ENCODE measurements at regions not wholly inside any gene's neighbourhood (a gene's known extent, or its start where the extent isn't known, plus 50 kb on each side); places are given as distances from the start of the nearest gene placed in this dataset.

DNA sequence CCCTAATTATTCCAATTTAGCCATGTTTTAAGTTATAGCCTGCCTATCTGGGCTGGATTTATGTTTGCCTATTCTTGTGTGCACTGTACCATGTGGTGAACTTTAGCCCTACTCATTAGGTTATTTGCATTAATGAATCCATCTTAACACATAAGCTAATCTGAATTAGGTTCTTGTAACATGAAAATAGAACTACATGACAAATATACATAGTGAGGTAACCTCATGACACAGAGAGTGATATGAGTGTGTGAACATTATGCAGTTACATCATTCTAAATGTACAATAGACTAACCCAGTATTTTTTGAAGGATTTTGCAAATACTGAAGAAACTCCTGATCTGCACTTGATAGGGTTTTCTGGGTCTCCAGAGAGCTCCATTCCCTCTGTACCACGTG, 733.7 kb upstream of the CITED2 start:
- no peak overlapping the region for H3K4me2 ChIP-seq (ENCODE audit: unreplicated experiment)
- in situ Hi-C loops (cut with MboI): no loop called here
- no peaks in the 10 kb centered on the region for H3K79me2 ChIP-seq (ENCODE audit: insufficient read depth)
- peak; percentile 10 for DNase-seq
- no peak overlapping the region for H3K27ac ChIP-seq
- TF ChIP-seq EZH2 (IDR thresholded peaks at IDR 0.05; ENCODE audit: insufficient read depth, poor library complexity, severe bottlenecking) (no peak), EZH2phosphoT487 (IDR thresholded peaks at IDR 0.05; ENCODE audit: insufficient read depth, low read depth) (no peak)
- no peaks in the 10 kb centered on the region for H3F3A ChIP-seq (ENCODE audit: insufficient read depth)
- H3K9me3 ChIP-seq (ENCODE audit: low read depth): no peaks in the 10 kb centered on the region
- WGBS, 2 experiments (ENCODE audit: low coverage in 1 of 2, low lambda C conversion rate in 2 of 2, missing lambda C conversion rate in 2 of 2): 89 to 95% methylated on average over 1 of the region's 1 CpG
- H3K4me1 ChIP-seq (ENCODE audit: insufficient read depth): no peaks in the 10 kb centered on the region
- H3K9me2 ChIP-seq (ENCODE audit: insufficient read depth): no peaks in the 10 kb centered on the region
- no peak overlapping the region for H2AFZ ChIP-seq
- no peaks in the 10 kb centered on the region for H4K20me1 ChIP-seq (ENCODE audit: insufficient read depth)
- H3K9ac ChIP-seq: no peak overlapping the region
- H3K36me3 ChIP-seq (ENCODE audit: low read depth): no peaks in the 10 kb centered on the region
- no peak overlapping the region for H3K4me3 ChIP-seq
- H3K27me3 ChIP-seq (replicated peaks; ENCODE audit: insufficient read depth): no peaks in the 10 kb centered on the region

DNA sequence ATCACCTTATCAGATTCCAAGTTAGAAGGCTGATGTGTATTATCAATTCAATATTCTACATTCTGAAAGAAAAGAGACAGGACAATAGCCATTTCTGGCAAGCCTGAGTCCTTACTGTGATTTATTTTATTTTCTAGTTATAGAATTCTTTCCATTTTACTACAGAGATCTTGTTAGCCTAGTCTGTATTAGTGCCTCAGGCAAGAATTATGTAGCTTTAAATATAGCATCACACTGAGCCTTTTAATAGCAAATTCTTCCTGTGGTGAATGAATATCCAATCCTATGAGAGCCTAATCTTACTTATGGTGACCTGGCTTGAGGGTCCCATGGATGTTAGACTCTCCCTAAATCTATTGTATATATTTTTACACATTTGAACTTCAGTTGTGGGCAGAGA, 732.8 kb upstream of the CITED2 start:
- H3K36me3 ChIP-seq (ENCODE audit: low read depth): no peaks in the 10 kb centered on the region
- H3K9me2 ChIP-seq (ENCODE audit: insufficient read depth): no peaks in the 10 kb centered on the region
- no peak overlapping the region for H3K9ac ChIP-seq
- no peak overlapping the region for H3K4me3 ChIP-seq
- H3K79me2 ChIP-seq (ENCODE audit: insufficient read depth): no peaks in the 10 kb centered on the region
- peak overlapping the region; percentile 14; the same call in 1 of the 2 replicates for H2AFZ ChIP-seq
- H3F3A ChIP-seq (ENCODE audit: insufficient read depth): no peaks in the 10 kb centered on the region
- H3K4me1 ChIP-seq (ENCODE audit: insufficient read depth): no peaks in the 10 kb centered on the region
- in situ Hi-C loops (cut with MboI): no loop called here
- no peaks in the 10 kb centered on the region for H3K9me3 ChIP-seq (ENCODE audit: low read depth)
- no peaks in the 10 kb centered on the region for H4K20me1 ChIP-seq (ENCODE audit: insufficient read depth)
- H3K4me2 ChIP-seq (ENCODE audit: unreplicated experiment): no peak overlapping the region
- H3K27me3 ChIP-seq (replicated peaks; ENCODE audit: insufficient read depth): no peaks in the 10 kb centered on the region
- H3K27ac ChIP-seq: no peak overlapping the region
- no peak for DNase-seq
- TF ChIP-seq EZH2 (IDR thresholded peaks at IDR 0.05; ENCODE audit: insufficient read depth, poor library complexity, severe bottlenecking) (no peak), EZH2phosphoT487 (IDR thresholded peaks at IDR 0.05; ENCODE audit: insufficient read depth, low read depth) (no peak)

DNA sequence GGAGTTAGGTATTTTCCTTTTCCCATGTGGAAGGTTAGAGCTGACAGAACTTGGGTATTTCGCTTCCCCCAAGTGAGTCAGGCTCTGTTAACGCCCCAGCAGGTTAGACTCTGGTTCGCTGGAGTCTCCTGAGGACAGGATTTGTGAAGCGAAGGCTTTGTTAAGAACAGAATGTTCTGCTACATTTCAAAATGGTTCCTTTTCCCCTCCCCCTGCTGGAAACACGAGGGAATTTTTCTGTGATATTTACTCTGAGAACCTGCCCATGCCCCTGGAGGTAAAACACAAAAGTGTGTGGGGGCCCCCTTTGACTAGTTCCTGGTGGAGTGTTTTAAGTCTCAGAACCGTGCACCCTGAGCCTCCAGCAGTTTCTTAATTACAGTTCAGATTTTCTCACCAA, 731.4 kb upstream of the CITED2 start:
- in situ Hi-C loops (cut with MboI): no loop called here
- no peaks in the 10 kb centered on the region for H3K79me2 ChIP-seq (ENCODE audit: insufficient read depth)
- peak; percentile 12 for DNase-seq
- H3K4me2 ChIP-seq (ENCODE audit: unreplicated experiment): no peak overlapping the region
- H3K27ac ChIP-seq: no peak overlapping the region
- no peak overlapping the region for H3K9ac ChIP-seq
- no peaks in the 10 kb centered on the region for H3K27me3 ChIP-seq (replicated peaks; ENCODE audit: insufficient read depth)
- no peaks in the 10 kb centered on the region for H3F3A ChIP-seq (ENCODE audit: insufficient read depth)
- no peaks in the 10 kb centered on the region for H3K9me2 ChIP-seq (ENCODE audit: insufficient read depth)
- peaks cover 6% of the 10 kb centered on the region; the same call in 1 of the 2 replicates for H3K4me1 ChIP-seq (ENCODE audit: insufficient read depth)
- no peak for TF ChIP-seq EZH2phosphoT487 (IDR thresholded peaks at IDR 0.05; ENCODE audit: insufficient read depth, low read depth)
- TF ChIP-seq EZH2 (IDR thresholded peaks at IDR 0.05; ENCODE audit: insufficient read depth, poor library complexity, severe bottlenecking): no peak
- H2AFZ ChIP-seq: peak overlapping the region; percentile 81
- whole genome bisulfite sequencing, 2 experiments (ENCODE audit: low coverage in 1 of 2, low lambda C conversion rate in 2 of 2, missing lambda C conversion rate in 2 of 2): 59 to 60% methylated on average over 6 of the region's 6 CpGs
- H3K4me3 ChIP-seq: no peak overlapping the region
- H4K20me1 ChIP-seq (ENCODE audit: insufficient read depth): no peaks in the 10 kb centered on the region
- H3K9me3 ChIP-seq (ENCODE audit: low read depth): no peaks in the 10 kb centered on the region
- H3K36me3 ChIP-seq (ENCODE audit: low read depth): no peaks in the 10 kb centered on the region

DNA sequence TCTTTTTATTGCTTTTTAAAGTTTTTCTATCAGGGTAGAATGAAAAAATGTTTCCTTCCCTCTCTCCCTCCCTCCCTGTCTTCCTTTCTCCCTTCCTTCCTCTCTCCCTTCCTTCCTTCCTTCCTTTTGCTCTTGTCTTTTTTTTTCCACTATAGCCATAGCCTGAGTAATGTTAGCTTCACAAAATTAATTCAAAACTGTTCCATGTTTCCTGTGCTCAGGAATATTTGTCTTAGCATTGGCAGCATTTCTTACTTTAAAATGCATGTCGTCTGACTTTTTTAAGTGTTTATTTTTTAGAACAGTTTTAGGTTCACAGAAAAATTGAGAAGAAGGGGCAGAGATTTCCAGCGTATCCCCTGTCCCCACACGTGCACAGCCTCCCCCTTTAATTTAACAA, 730.8 kb upstream of the CITED2 start:
- DNase-seq: no peak
- H3K9me2 ChIP-seq (ENCODE audit: insufficient read depth): no peaks in the 10 kb centered on the region
- H2AFZ ChIP-seq: peak overlapping the region; percentile 81
- no peaks in the 10 kb centered on the region for H4K20me1 ChIP-seq (ENCODE audit: insufficient read depth)
- no peaks in the 10 kb centered on the region for H3F3A ChIP-seq (ENCODE audit: insufficient read depth)
- TF ChIP-seq EZH2 (IDR thresholded peaks at IDR 0.05; ENCODE audit: insufficient read depth, poor library complexity, severe bottlenecking) (no peak), EZH2phosphoT487 (IDR thresholded peaks at IDR 0.05; ENCODE audit: insufficient read depth, low read depth) (no peak)
- in situ Hi-C loops (cut with MboI): no loop called here
- H3K79me2 ChIP-seq (ENCODE audit: insufficient read depth): no peaks in the 10 kb centered on the region
- WGBS, 2 experiments (ENCODE audit: low coverage in 1 of 2, low lambda C conversion rate in 2 of 2, missing lambda C conversion rate in 2 of 2): 56 to 69% methylated on average over 3 of the region's 3 CpGs
- H3K9ac ChIP-seq: no peak overlapping the region
- no peak overlapping the region for H3K4me3 ChIP-seq
- no peak overlapping the region for H3K4me2 ChIP-seq (ENCODE audit: unreplicated experiment)
- H3K4me1 ChIP-seq (ENCODE audit: insufficient read depth): peaks cover 6% of the 10 kb centered on the region; the same call in 1 of the 2 replicates
- H3K27me3 ChIP-seq (replicated peaks; ENCODE audit: insufficient read depth): no peaks in the 10 kb centered on the region
- no peaks in the 10 kb centered on the region for H3K9me3 ChIP-seq (ENCODE audit: low read depth)
- H3K36me3 ChIP-seq (ENCODE audit: low read depth): no peaks in the 10 kb centered on the region
- H3K27ac ChIP-seq: no peak overlapping the region

DNA sequence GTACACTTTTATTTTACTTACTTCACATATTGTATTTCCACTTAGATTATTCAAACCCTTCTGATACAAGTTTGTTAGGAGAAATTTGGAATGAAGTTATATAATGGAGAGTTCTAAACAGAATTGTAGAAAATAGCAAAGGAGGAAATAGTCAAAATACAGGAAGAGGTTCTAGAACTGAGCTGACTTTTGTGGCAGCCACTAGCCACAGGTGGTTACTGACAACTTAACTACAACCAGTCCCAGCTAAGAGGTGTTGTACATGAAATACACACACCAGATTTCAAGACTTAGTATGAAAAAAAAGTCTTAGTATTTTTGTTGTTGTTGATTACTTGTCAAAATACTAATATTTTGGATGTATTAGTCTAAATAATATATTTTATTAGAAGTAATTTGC, 727.4 kb upstream of the CITED2 start:
- no peak overlapping the region for H3K9ac ChIP-seq
- H3F3A ChIP-seq (ENCODE audit: insufficient read depth): no peaks in the 10 kb centered on the region
- H3K79me2 ChIP-seq (ENCODE audit: insufficient read depth): no peaks in the 10 kb centered on the region
- no peak overlapping the region for H3K27ac ChIP-seq
- no peak overlapping the region for H3K4me2 ChIP-seq (ENCODE audit: unreplicated experiment)
- TF ChIP-seq EZH2 (IDR thresholded peaks at IDR 0.05; ENCODE audit: insufficient read depth, poor library complexity, severe bottlenecking) (no peak), EZH2phosphoT487 (IDR thresholded peaks at IDR 0.05; ENCODE audit: insufficient read depth, low read depth) (no peak)
- no peaks in the 10 kb centered on the region for H4K20me1 ChIP-seq (ENCODE audit: insufficient read depth)
- peaks cover 6% of the 10 kb centered on the region; the same call in 1 of the 2 replicates for H3K4me1 ChIP-seq (ENCODE audit: insufficient read depth)
- in situ Hi-C loops (cut with MboI): no loop called here
- peak overlapping the region; percentile 46 for H2AFZ ChIP-seq
- no peaks in the 10 kb centered on the region for H3K9me2 ChIP-seq (ENCODE audit: insufficient read depth)
- H3K9me3 ChIP-seq (ENCODE audit: low read depth): no peaks in the 10 kb centered on the region
- no peaks in the 10 kb centered on the region for H3K36me3 ChIP-seq (ENCODE audit: low read depth)
- DNase-seq: no peak
- no peaks in the 10 kb centered on the region for H3K27me3 ChIP-seq (replicated peaks; ENCODE audit: insufficient read depth)
- no peak overlapping the region for H3K4me3 ChIP-seq

Data from GM23248 (cell line).